HG03135 (cell line): ENCODE measurements at regions not wholly inside any gene's neighbourhood (a gene's known extent, or its start where the extent isn't known, plus 50 kb on each side); places are given as distances from the start of the nearest gene placed in this dataset.

Experiments used
- ATAC-seq: cut with Tn5 transposase; IDR thresholded peaks from one replicate; pipeline ENCODE4 v1.9.1; 2021; ENCODE audit warnings: mild to moderate bottlenecking, moderate library complexity; ENCODE audit not compliant: unreplicated experiment

- ATAC-seq: no peak
These were observed 117.2 kb upstream of the HS6ST1 start for GRCh38 chr2:128435576-128436478.

- no peak for ATAC-seq
These were observed 118.0 kb upstream of the HS6ST1 start for GRCh38 chr2:128436479-128437203.

GRCh38 chr2:128437204-128437565 is 118.5 kb upstream of the HS6ST1 start:
- no peak for ATAC-seq

- no peak for ATAC-seq
These were observed 119.4 kb upstream of the HS6ST1 start for GRCh38 chr2:128438091-128438490.

- no peak for ATAC-seq
These were observed 119.9 kb upstream of the HS6ST1 start for GRCh38 chr2:128438586-128438985.

GRCh38 chr2:128439031-128439790 is 120.5 kb upstream of the HS6ST1 start:
- ATAC-seq: no peak

- no peak for ATAC-seq
These were observed 121.4 kb upstream of the HS6ST1 start for GRCh38 chr2:128439791-128440665.

GRCh38 chr2:128440666-128441340 is 122.1 kb upstream of the HS6ST1 start:
- ATAC-seq: no peak

GRCh38 chr2:128441341-128442052 is 122.8 kb upstream of the HS6ST1 start:
- ATAC-seq: no peak

GRCh38 chr2:128442053-128442751 is 123.5 kb upstream of the HS6ST1 start:
- no peak for ATAC-seq

GRCh38 chr2:128442891-128443302 is 124.2 kb upstream of the HS6ST1 start:
- ATAC-seq: no peak

GRCh38 chr2:128444121-128444771 is 125.6 kb upstream of the HS6ST1 start:
- no peak for ATAC-seq

GRCh38 chr2:128444816-128445522 is 126.3 kb upstream of the HS6ST1 start:
- ATAC-seq: no peak

GRCh38 chr2:128445523-128445900 is 126.8 kb upstream of the HS6ST1 start:
- no peak for ATAC-seq

GRCh38 chr2:128446049-128446873 is 127.6 kb upstream of the HS6ST1 start:
- ATAC-seq: no peak

- no peak for ATAC-seq
These were observed 128.3 kb upstream of the HS6ST1 start for GRCh38 chr2:128446874-128447537.
